ENCODE measurements at regions not wholly inside any gene's neighbourhood (a gene's known extent, or its start where the extent isn't known, plus 50 kb on each side); places are given as distances from the start of the nearest gene placed in this dataset.

DNA sequence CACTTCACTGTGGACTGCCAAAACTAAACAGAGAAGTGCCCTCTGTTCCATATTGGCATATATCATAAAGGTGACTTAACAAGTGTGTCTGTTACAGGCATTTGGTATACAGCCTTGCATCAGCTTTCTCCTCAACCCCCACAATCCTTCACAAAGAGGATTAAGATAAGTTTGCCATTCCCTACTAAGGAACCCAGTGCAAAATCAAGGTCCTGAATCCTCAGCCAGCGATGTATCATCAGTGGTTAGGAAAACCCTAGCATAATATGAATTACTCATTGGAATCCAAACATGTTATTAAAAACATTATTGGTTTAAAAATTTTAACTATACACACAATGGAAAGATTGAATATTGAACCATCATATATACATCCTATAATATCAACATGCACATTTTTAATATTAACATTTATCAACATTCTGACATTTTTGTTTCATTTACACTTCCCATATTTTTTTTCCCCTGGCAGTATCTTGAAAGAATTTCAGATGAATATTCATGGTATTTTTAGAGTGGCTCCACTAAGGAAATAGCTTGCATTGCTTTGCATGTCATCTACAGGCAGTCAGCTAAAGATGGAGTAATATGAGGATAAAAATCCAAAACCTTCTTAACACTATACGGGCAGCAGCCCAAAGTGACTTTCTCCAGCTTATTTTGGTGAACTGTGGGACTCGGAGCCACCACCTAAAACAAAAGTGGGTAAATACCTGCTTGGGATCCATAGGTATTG, 215.6 kb upstream of the CHRM2 start:
- TF ChIP-seq POLR2AphosphoS5 (IDR thresholded peaks at IDR 0.05) (no peak), POLR2A (IDR thresholded peaks at IDR 0.05) (no peak), CTCF (IDR thresholded peaks at IDR 0.05) (no peak), EP300 (IDR thresholded peaks at IDR 0.05) (no peak)
- no peaks in the 10 kb centered on the region for H3K36me3 ChIP-seq
- no peaks in the 10 kb centered on the region for H3K9me3 ChIP-seq
- DNase-seq (no peak), ATAC-seq (ENCODE audit: low FRiP score in 2 of 2) (no peak)
- H3K27ac ChIP-seq, result no peak overlapping the region
- H3K4me1 ChIP-seq, result no peaks in the 10 kb centered on the region
- H3K4me3 ChIP-seq, result no peak overlapping the region
- WGBS, 2 donors, result 91 to 92% methylated on average over 3 of the region's 3 CpGs
- no peaks in the 10 kb centered on the region for H3K27me3 ChIP-seq

GRCh38 chr7:136640977-136641376, 227.5 kb upstream of the CHRM2 start:
- TF ChIP-seq POLR2AphosphoS5 (IDR thresholded peaks at IDR 0.05) (no peak), CTCF (IDR thresholded peaks at IDR 0.05) (no peak), EP300 (IDR thresholded peaks at IDR 0.05) (no peak), POLR2A (IDR thresholded peaks at IDR 0.05) (no peak)
- no peaks in the 10 kb centered on the region for H3K4me1 ChIP-seq
- no peaks in the 10 kb centered on the region for H3K9me3 ChIP-seq
- H3K4me3 ChIP-seq, result no peak overlapping the region
- H3K36me3 ChIP-seq, result no peaks in the 10 kb centered on the region
- no peak overlapping the region for H3K27ac ChIP-seq
- ATAC-seq (ENCODE audit: low FRiP score in 2 of 2) (no peak), DNase-seq (no peak)
- 60 to 79% methylated on average over 1 of the region's 1 CpG for WGBS, 2 donors
- H3K27me3 ChIP-seq, result no peaks in the 10 kb centered on the region

- Histone ChIP-seq H3K4me3 (no peak overlapping the region), H3K27ac (no peak overlapping the region), H3K27me3 (no peaks in the 10 kb centered on the region), H3K4me1 (no peaks in the 10 kb centered on the region), H3K36me3 (no peaks in the 10 kb centered on the region), H3K9me3 (no peaks in the 10 kb centered on the region)
- ATAC-seq (ENCODE audit: low FRiP score in 2 of 2) (no peak), DNase-seq (no peak)
- TF ChIP-seq EP300 (IDR thresholded peaks at IDR 0.05) (no peak), POLR2A (IDR thresholded peaks at IDR 0.05) (no peak), POLR2AphosphoS5 (IDR thresholded peaks at IDR 0.05) (no peak), CTCF (IDR thresholded peaks at IDR 0.05) (no peak)
- WGBS, 2 donors, result 60 to 68% methylated on average over 2 of the region's 2 CpGs
Measured at GRCh38 chr7:136637813-136638212, 230.6 kb upstream of the CHRM2 start.

DNA sequence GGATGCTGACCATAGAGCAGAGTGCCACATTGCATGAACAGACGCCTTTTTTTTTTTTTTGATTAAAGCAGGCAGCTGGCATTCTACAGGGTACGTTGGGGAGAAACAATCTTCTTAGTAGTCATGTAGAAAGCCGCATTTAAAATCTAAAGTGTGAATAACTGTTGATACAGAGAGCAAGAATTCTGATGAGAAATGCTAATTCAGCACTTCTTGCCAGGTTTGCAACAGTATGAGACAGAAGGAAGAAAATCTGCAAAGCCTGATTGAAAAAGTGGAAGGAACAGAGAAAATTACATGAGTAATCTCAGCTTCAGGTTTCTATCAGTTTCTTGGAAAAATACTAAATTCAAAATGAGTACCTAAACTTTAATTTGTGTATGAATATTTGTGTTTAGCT, 232.7 kb upstream of the CHRM2 start:
- WGBS, 2 donors, result 71 to 75% methylated on average over 3 of the region's 3 CpGs
- Histone ChIP-seq H3K27me3 (no peaks in the 10 kb centered on the region), H3K27ac (no peak overlapping the region), H3K4me3 (no peak overlapping the region), H3K9me3 (no peaks in the 10 kb centered on the region), H3K4me1 (no peaks in the 10 kb centered on the region), H3K36me3 (no peaks in the 10 kb centered on the region)
- DNase-seq (no peak), ATAC-seq (ENCODE audit: low FRiP score in 2 of 2) (no peak)
- TF ChIP-seq POLR2AphosphoS5 (IDR thresholded peaks at IDR 0.05) (no peak), POLR2A (IDR thresholded peaks at IDR 0.05) (no peak), CTCF (IDR thresholded peaks at IDR 0.05) (no peak), EP300 (IDR thresholded peaks at IDR 0.05) (no peak)

- no peak overlapping the region for H3K4me3 ChIP-seq
- no peaks in the 10 kb centered on the region for H3K27me3 ChIP-seq
- no peak overlapping the region for H3K27ac ChIP-seq
- TF ChIP-seq POLR2A (IDR thresholded peaks at IDR 0.05), result no peak
- DNase-seq, result no peak
- no peaks in the 10 kb centered on the region for H3K4me1 ChIP-seq
- H3K9me3 ChIP-seq, result no peaks in the 10 kb centered on the region
- H3K36me3 ChIP-seq, result no peaks in the 10 kb centered on the region
- ATAC-seq (ENCODE audit: low FRiP score in 2 of 2), result no peak
Measured at GRCh38 chr7:136618818-136619217, 249.6 kb upstream of the CHRM2 start.

Data from upper lobe of left lung (tissue), 6 donors.